ENCODE measurements at regions not wholly inside any gene's neighbourhood (a gene's known extent, or its start where the extent isn't known, plus 50 kb on each side); places are given as distances from the start of the nearest gene placed in this dataset.

- Histone ChIP-seq H4K91ac (ENCODE audit: insufficient read depth, low read depth, low read length) (no peak overlapping the region), H4K5ac (ENCODE audit: low read depth, low read length) (no peak overlapping the region), H3K14ac (replicated peaks; ENCODE audit: low read depth, low read length) (no peak overlapping the region), H2BK5ac (ENCODE audit: low read depth, low read length, poor library complexity, severe bottlenecking) (no peak overlapping the region), H3K27ac (ENCODE audit: insufficient read depth, low read length) (no peak overlapping the region), H3K4me3 (ENCODE audit: insufficient read depth, low read depth, low read length) (no peak overlapping the region), H2BK15ac (ENCODE audit: low read depth, low read length) (no peak overlapping the region), H4K8ac (ENCODE audit: low read depth in 2 of 2, low read length in 2 of 2) (no peak overlapping the region), H2AK5ac (ENCODE audit: low read depth, low read length) (no peak overlapping the region), H3K18ac (ENCODE audit: low read depth, low read length) (no peak overlapping the region), H3K4ac (ENCODE audit: low read depth, low read length) (no peak overlapping the region), H2BK120ac (ENCODE audit: low read depth, low read length) (no peak overlapping the region), H2AFZ (replicated peaks; ENCODE audit: low read length, poor library complexity) (no peak overlapping the region), H3K4me1 (ENCODE audit: control insufficient read depth, insufficient read depth, low read length) (no peaks in the 10 kb centered on the region), H2AK9ac (replicated peaks; ENCODE audit: low read depth, low read length, poor library complexity) (no peak overlapping the region), H3K79me1 (ENCODE audit: low read depth in 1 of 2, low read length in 2 of 2) (no peaks in the 10 kb centered on the region), H3K9me1 (ENCODE audit: insufficient read depth, low read length) (no peaks in the 10 kb centered on the region), H3K9me3 (ENCODE audit: control insufficient read depth, insufficient read depth, low read length) (no peaks in the 10 kb centered on the region), H3K9ac (ENCODE audit: low read depth, low read length) (no peak overlapping the region), H2BK20ac (ENCODE audit: low read depth, low read length) (no peak overlapping the region), H4K20me1 (ENCODE audit: insufficient read depth, low read length) (no peaks in the 10 kb centered on the region), H3K4me2 (ENCODE audit: low read depth, low read length) (no peak overlapping the region), H3K56ac (ENCODE audit: extremely low read depth, insufficient read depth, low read length) (no peak overlapping the region), H3K27me3 (ENCODE audit: control insufficient read depth, insufficient read depth, low read length) (no peaks in the 10 kb centered on the region), H3K23ac (ENCODE audit: low read depth, low read length) (no peak overlapping the region), H3K36me3 (ENCODE audit: control insufficient read depth, insufficient read depth, low read length) (no peaks in the 10 kb centered on the region)
- 31% methylated on average over 5 of the region's 6 CpGs; no CpG with 5 or more reads in 1 of the 2 experiments for WGBS, 2 experiments (ENCODE audit: extremely low coverage in 2 of 2, insufficient read length in 1 of 2)
- BruUV-seq (replicated peaks): no TSS peak
- no peak for DNase-seq
- dilution Hi-C loops (cut with HindIII; ENCODE audit: low sequenced_read_pairs, unreplicated experiment) (no loop called here), in situ Hi-C loops (cut with MboI; ENCODE audit: low sequenced_read_pairs) (no loop called here), intact Hi-C loops (cut with micrococcal nuclease) (no loop called here)
- ChIA-PET CTCF (no interaction called here), POLR2A (ENCODE audit: unreplicated experiment) (no interaction called here)
- TF ChIP-seq MXI1 (IDR thresholded peaks at IDR 0.05; ENCODE audit: borderline replicate concordance, low read depth, low read length) (no peak), BHLHE40 (IDR thresholded peaks at IDR 0.05; ENCODE audit: low read depth, low read length) (no peak), SMC3 (IDR thresholded peaks at IDR 0.05; ENCODE audit: low read depth, low read length) (no peak), MAFK (IDR thresholded peaks at IDR 0.05; ENCODE audit: low read depth, low read length) (no peak), CEBPB (IDR thresholded peaks at IDR 0.05; ENCODE audit: low read depth, low read length) (no peak), RCOR1 (IDR thresholded peaks at IDR 0.05; ENCODE audit: insufficient replicate concordance, low read length) (no peak), CHD1 (IDR thresholded peaks at IDR 0.05; ENCODE audit: low read depth, low read length) (no peak), FOS (IDR thresholded peaks at IDR 0.05; ENCODE audit: low read depth, low read length) (no peak), RAD21 (IDR thresholded peaks at IDR 0.05; ENCODE audit: low read length) (no peak), MAZ (IDR thresholded peaks at IDR 0.05; ENCODE audit: borderline replicate concordance, low read depth, low read length) (no peak)
- TF ChIP-seq, protein P1, sequence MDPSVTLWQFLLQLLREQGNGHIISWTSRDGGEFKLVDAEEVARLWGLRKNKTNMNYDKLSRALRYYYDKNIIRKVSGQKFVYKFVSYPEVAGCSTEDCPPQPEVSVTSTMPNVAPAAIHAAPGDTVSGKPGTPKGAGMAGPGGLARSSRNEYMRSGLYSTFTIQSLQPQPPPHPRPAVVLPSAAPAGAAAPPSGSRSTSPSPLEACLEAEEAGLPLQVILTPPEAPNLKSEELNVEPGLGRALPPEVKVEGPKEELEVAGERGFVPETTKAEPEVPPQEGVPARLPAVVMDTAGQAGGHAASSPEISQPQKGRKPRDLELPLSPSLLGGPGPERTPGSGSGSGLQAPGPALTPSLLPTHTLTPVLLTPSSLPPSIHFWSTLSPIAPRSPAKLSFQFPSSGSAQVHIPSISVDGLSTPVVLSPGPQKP (IDR thresholded peaks at IDR 0.05; ENCODE audit: borderline replicate concordance, low read depth, low read length): no peak
- TF ChIP-seq, protein P2, sequence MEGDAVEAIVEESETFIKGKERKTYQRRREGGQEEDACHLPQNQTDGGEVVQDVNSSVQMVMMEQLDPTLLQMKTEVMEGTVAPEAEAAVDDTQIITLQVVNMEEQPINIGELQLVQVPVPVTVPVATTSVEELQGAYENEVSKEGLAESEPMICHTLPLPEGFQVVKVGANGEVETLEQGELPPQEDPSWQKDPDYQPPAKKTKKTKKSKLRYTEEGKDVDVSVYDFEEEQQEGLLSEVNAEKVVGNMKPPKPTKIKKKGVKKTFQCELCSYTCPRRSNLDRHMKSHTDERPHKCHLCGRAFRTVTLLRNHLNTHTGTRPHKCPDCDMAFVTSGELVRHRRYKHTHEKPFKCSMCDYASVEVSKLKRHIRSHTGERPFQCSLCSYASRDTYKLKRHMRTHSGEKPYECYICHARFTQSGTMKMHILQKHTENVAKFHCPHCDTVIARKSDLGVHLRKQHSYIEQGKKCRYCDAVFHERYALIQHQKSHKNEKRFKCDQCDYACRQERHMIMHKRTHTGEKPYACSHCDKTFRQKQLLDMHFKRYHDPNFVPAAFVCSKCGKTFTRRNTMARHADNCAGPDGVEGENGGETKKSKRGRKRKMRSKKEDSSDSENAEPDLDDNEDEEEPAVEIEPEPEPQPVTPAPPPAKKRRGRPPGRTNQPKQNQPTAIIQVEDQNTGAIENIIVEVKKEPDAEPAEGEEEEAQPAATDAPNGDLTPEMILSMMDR (conservative IDR thresholded peaks at IDR 0.05; ENCODE audit: low read depth, low read length): no peak
- no peak for ATAC-seq (ENCODE audit: low read depth)
Measured at GRCh38 chr11:112745973-112746372, 215.2 kb upstream of the NCAM1 start.
